NOMO-1 (cell line): ENCODE measurements at regions not wholly inside any gene's neighbourhood (a gene's known extent, or its start where the extent isn't known, plus 50 kb on each side); places are given as distances from the start of the nearest gene placed in this dataset.
"Not testable (repeated sequence)": the region's sequence is repeated elsewhere in the genome, so short reads cannot be mapped to it uniquely, and the experiment has no call there.

Experiments used
- DNase-seq, 2 experiments: peaks; one replicate each; lab custom pipeline; 2025; ENCODE audit not compliant: unreplicated experiment in 2 of 2; lab: John Stamatoyannopoulos, UW

DNA sequence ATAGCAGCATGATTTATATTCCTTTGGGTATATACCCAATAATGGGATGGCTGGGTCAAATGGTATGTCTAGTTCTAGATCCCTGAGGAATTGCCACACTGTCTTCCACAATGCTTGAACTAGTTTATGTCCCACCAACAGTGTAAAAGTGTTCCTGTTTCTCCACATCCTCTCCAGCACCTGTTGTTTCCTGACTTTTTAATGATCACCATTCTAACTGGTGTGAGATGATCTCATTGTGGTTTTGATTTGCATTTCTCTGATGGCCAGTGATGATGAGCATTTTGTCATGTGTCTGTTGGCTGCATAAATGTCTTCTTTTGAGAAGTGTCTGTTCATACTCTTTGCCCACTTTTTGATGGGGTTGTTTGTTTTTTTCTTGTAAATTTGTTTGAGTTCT, 54.0 kb upstream of the GPR89A start:
- not testable (repeated sequence) for DNase-seq

DNA sequence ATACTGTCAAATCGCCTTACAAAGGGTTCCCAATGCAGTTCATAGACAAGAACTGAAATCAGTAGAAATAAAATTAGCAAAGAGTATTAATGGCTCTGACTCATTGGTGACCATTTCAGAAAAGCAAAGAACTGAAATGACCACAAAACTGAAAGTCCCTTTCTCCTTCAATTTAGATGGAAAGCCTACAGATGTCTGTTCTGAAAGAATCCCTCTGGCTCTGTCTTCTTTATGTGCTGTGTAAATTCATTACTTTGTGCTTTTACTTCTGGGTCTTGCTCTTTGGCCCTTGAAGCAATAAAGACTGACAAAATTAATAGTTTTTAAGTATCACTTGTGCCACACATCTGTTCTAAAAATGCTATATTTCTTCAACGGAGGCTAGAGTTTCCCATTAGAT, 62.7 kb upstream of the GPR89A start:
- DNase-seq: no peak

GRCh38 chr1:145541685-145542084, 66.1 kb upstream of the GPR89A start:
- not testable (repeated sequence) for DNase-seq

GRCh38 chr1:145541246-145541645, 66.5 kb upstream of the GPR89A start:
- not testable (repeated sequence) for DNase-seq

GRCh38 chr1:145538118-145538882, 69.5 kb upstream of the GPR89A start:
- DNase-seq: not testable (repeated sequence)

- not testable (repeated sequence) for DNase-seq
These were observed 70.8 kb upstream of the GPR89A start for GRCh38 chr1:145537003-145537402.

DNA sequence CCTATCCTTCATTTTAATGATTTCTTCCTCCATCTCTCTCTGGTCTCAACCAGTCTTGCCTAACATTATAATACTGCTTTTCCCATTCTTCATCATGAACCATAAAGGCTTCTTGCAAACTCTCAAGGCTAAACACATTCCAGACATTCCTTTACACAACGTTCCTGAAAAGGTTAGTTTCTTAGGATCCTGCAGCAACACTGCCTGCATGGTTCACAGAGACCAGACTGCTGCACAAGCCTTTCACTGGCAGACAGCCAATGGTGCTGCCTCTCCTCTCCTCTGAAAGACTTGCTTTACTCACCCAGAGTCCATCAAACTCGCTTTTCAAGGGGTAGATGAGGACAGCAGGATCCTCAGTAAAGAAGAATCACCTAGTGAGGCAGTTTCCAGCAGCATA, 72.3 kb upstream of the GPR89A start:
- DNase-seq: not testable (repeated sequence)

DNA sequence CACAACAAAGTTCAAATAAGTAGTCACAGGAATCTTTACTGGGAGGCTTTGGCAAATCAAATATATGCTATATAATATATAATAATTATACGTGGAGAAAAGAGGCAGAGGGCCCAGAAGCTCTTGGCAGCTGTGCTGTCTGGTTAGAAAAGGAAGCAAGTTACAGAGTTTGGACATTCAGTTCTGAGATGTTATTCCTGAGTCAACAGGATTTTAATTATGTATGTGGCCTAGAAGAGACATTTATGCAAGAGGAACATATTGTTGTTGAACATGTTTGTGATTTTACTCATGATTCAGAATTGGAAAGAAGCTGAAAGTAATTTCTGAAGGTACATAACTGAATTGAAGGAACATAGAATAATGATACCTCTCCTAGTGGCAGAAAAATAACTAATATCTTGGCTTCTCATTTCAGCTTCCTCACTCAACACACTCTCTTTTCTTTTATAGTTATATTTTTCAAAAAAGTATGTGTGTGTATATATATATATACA, 79.7 kb upstream of the GPR89A start:
- not testable (repeated sequence) for DNase-seq

- not testable (repeated sequence) for DNase-seq
These were observed 87.6 kb upstream of the GPR89A start for GRCh38 chr1:145520159-145520558.

DNA sequence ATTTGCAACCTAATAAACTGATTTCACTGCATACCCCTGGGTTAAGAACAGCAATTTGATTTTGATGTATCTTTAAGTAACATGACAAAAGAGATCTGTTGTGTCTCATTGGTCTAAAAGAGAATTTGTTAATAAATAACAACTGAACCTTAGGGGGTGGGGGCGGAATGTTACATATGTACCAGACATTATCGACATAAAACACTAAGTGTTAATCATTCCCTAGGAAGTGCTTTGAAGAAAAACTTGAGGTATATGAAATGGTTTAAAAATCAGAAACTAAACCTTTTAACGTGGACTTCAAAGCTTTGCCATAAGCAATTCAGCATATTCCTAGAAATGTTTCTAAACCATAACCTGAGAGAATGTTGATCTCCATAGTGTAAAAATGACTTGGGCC, 88.5 kb upstream of the GPR89A start:
- not testable (repeated sequence) for DNase-seq

DNA sequence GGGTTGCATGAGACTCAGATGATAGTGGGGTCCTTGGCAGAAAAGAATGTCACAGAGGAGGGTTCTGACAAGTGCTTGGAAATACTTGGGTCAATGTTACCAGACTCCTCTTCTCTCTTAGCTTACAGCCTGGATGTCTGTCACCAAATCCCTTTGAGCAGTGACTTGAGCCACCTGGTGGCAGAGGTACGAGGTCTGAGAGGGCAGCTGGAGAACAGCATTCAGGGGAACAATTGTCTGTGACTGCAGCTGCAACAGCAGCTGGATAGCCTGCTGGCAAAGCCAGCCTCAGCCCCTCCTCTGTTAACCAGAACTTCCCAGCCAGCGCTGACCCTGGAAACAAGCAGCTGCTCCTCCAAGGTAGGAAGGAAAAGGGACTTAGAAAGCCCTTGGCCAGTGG, 87.6 kb upstream of the NBPF20 start:
- DNase-seq: not testable (repeated sequence)

DNA sequence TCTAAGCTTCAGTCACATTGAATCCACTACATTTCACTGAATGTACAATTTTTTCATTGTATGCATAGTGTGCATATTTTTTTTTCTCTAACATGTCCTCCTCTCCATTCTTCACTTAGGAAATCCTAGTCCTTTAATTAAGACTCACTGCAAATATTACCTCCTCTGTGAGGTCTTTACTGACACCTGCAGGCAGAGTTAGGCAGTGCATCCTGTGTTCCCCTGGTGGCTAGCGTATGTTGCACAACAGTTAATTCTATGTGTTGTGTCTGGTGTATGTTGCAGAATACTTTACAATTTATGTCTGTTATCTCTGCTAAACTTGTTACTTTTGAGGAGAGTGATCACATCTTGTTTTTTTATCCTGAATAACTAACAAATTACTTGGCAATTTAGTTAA, 82.7 kb upstream of the NBPF20 start:
- not testable (repeated sequence) for DNase-seq

DNA sequence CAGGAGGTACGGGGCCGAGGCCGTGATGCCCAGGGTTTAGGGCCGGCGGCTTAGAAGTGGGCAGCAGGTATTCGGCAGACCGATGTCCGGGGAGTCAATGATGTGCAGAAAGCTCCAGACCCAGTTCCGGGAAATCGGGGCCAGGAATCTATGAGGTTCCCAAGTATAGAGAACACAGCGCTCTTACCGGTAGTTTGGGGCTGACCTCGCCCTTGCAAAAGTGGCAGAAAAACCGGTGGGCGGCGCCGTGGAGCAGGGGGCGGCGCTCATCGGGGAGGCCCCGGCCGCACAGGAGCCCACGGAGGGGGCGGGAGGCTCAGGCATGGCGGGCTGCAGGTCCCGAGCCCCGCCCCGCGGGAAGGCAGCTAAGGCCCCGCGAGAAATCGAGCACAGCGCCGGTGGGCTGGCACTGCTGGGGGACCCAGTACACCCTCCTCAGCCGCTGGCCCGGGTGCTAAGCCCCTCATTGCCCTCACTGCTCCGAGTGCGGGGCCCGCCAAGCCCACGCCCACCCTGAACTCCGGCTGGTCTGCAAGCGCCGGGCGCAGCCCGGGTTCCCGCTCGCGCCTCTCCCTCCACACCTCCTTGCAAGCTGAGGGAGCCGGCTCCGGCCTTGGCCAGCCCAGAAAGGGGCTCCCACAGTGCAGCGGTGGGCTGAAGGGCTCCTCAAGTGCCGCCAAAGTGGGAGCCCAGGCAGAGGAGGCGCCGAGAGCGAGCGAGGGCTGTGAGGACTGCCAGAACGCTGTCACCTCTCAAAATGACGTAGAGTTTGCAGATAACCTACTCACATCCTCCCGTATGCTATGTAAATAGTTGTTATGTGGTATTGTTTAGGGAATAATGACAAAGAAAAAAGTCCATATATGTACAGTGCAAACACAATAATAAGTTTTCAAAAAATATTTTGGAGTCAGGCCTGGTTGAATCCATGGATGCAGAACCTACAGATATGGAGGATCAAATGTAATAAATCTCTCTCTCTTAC, 80.6 kb upstream of the NBPF20 start:
- DNase-seq: not testable (repeated sequence)

DNA sequence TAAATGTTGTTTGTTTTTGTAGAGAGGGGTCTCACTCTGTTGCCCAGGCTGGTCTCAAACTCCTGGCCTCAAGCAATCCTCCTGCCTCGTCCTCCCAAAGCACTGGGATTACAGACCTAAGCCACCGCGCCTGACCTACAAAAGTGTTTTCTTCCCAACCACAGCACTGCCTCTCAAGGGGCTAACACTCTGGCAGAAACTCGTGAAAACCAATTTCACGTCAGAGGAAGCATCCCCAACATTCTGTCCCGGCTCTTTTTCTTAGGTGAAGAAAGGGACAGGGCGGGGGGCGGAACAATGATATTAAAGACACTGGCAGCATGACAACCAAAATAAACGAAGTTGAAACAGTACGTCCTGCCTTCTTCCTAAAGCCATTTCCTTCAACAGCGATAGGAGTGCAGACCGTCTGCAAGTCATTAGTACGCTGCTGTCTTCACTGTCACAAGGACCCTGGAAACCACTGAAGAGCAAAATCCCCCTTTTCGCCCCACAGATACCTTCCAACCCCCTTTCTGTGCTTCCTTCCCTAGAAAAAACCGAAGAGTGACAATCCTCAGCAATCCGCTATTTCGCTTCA, 79.5 kb upstream of the NBPF20 start:
- DNase-seq: not testable (repeated sequence)

DNA sequence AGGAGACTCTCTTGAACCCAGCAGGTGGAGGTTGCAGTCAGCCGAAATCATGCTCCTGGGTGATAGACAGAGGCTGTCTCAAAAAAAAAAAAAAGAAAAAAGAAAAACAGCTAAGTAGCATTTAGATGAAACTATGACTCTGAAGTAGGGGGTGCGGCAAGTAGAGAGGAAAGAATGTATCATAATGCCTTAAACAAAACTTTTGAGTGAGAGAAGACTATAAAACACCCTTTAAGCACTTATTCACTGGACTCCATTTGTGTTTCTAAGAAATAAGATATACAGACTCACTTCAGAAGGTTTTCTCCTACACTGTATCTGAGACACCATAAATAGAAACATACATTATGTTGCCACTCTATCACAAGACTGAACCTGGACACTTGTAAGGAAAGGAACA, 78.9 kb upstream of the NBPF20 start:
- DNase-seq: not testable (repeated sequence)

GRCh38 chr1:145500251-145500650, 74.8 kb upstream of the NBPF20 start:
- not testable (repeated sequence) for DNase-seq

DNA sequence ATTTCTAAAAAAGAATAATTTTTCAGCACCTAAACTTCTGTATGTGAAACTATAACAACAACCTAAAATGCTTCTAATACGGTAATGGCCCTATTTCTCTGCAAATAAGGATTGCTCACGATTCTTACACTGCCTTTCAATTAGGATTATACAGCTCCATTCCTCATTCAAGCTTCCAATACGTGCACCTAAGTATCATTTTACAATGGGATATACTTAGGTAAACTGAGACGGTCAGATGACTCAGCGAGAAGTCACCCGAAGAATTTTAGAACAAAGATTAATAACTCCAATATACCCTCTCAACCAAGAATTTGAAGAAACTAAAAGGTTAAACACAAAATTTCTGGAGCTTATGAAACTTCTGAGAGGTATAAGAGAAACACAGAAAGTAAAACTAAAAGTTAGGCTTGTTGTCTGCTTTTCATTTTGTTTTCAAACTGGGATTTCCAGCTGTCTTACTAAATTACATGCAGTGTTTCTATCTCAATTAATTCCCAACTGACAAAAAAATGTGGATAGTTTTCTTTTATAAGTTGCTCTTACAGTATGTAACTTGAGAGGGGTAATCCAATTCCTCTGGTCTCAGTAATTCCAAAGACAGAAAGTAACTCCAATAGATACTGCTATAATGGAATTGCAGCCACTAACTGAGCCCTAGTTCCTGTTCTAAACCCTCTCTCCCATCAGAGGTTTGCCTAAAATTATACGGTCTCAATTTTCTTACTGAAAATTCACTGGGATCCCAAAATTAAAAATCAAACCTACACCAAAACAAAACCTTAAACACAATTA, 69.9 kb upstream of the NBPF20 start:
- DNase-seq: not testable (repeated sequence)

- not testable (repeated sequence) for DNase-seq
These were observed 63.0 kb upstream of the NBPF20 start for GRCh38 chr1:145488193-145488933.

DNA sequence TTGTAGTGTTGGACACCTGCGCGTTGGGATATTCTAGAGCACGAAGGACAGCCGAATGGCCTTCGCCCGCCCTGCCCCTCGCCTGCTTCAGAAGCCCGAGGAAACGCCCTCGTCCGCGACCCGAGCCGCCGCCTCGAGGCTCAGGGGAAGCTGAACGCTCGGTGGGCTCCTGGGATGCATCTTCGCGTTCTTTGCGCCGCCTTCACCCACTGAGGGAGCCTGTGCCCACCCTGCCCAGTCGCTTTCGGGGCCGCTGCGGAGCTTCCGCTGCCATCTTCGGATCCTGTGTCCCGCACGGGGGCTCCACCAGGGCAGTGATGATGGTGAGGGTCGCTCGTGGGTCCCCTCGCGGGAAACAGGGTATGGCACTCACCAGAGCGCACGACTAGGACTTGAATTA, 61.8 kb upstream of the NBPF20 start:
- not testable (repeated sequence) for DNase-seq
